ENCODE measurements at regions not wholly inside any gene's neighbourhood (a gene's known extent, or its start where the extent isn't known, plus 50 kb on each side); places are given as distances from the start of the nearest gene placed in this dataset.

- TF ChIP-seq CTCF (IDR thresholded peaks at IDR 0.05; ENCODE audit: insufficient read depth, low read depth, low read length) = no peak
- TF ChIP-seq EZH2 (IDR thresholded peaks at IDR 0.05; ENCODE audit: insufficient read depth, low read length) = no peak
Observed at GRCh38 chr15:31489281-31489680, 162.6 kb downstream of the KLF13 start.
